Glutamatergic neuron (in vitro differentiated cells): ENCODE measurements at regions not wholly inside any gene's neighbourhood (a gene's known extent, or its start where the extent isn't known, plus 50 kb on each side); places are given as distances from the start of the nearest gene placed in this dataset.

ENCODE experiments used
- DNase-seq: peaks from one replicate; pipeline ENCODE4 v3.0.0; 2022
- H3K27ac Mint-ChIP-seq: one replicate; pipeline ENCODE4 v1.8.0; 2020; ENCODE audit warnings: mild to moderate bottlenecking, mixed read lengths, inconsistent platforms; ENCODE audit not compliant: unreplicated experiment
- H3K27me3 Mint-ChIP-seq: one replicate; pipeline ENCODE4 v1.8.0; 2020; ENCODE audit warnings: mild to moderate bottlenecking, moderate library complexity, mixed read lengths, inconsistent platforms; ENCODE audit not compliant: unreplicated experiment
- H3K36me3 Mint-ChIP-seq: one replicate; pipeline ENCODE4 v1.8.0; 2020; ENCODE audit warnings: mild to moderate bottlenecking, mixed read lengths, inconsistent platforms; ENCODE audit not compliant: unreplicated experiment
- H3K4me1 Mint-ChIP-seq: one replicate; pipeline ENCODE4 v1.8.0; 2020; ENCODE audit warnings: mild to moderate bottlenecking, low read depth, mixed read lengths, inconsistent platforms; ENCODE audit not compliant: unreplicated experiment
- H3K4me3 Mint-ChIP-seq: one replicate; pipeline ENCODE4 v1.8.0; 2020; ENCODE audit warnings: mild to moderate bottlenecking, mixed read lengths, inconsistent platforms; ENCODE audit not compliant: unreplicated experiment
- H3K9me3 Mint-ChIP-seq: one replicate; pipeline ENCODE4 v1.8.0; 2020; ENCODE audit warnings: mild to moderate bottlenecking, moderate library complexity, mixed read lengths, inconsistent platforms; ENCODE audit not compliant: unreplicated experiment
- CTCF ChIP-seq: fragments of 200-600 bp; sonication (generic); IDR thresholded peaks from one replicate; pipeline ENCODE4 v1.5.0; 2021; ENCODE audit not compliant: partially characterized antibody, unreplicated experiment

- H3K4me3 Mint-ChIP-seq, result no peak overlapping the region
- TF ChIP-seq CTCF, result no peak
- H3K36me3 Mint-ChIP-seq, result no peaks in the 10 kb centered on the region
- H3K4me1 Mint-ChIP-seq, result peaks cover 4% of the 10 kb centered on the region
- H3K9me3 Mint-ChIP-seq, result no peaks in the 10 kb centered on the region
- no peak overlapping the region for H3K27ac Mint-ChIP-seq
- DNase-seq, result no peak
- H3K27me3 Mint-ChIP-seq, result peaks cover 3% of the 10 kb centered on the region
Measured at GRCh38 chr1:93753791-93754763, 72.4 kb upstream of the BCAR3 start.

DNA sequence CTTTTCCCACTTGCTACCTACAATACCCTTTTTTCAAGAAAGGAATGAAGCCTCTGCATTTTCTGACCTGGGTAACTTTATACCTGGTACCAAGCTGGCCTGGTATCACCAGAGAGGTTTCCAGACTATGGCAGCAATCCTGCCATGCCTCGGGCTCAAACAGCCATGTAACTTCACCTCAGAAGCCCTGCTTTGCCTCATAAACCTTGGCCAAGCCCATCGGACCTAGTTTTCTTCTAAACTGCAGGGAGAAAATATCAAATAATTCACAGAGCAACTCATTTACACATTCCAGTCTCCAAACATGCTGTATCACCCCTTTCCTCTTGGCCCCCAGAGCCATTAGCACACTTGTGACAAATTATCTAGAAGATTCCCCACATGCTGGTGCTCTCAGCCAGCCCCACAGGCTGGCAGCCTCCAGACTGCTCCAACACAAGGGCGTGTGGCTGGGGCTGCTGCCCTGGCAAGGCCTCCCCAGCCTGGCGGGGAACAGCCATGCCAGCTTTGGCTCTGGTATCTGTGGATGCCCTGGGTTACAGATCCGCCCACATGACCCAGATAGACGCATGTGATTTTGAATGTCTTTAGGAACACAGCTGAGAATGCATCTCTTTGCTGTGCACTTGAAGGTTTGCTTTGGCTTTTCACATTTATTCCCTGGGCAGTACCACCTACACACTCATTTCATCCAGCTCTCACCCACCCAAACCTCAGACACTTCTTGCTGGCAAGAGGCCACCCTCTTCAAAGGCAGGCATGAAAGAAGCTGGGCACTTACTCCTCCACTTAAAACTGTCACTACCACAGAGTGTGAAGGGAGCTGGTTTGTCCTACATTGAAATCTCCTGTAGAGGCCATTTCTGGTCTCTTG is 70.0 kb upstream of the BCAR3 start:
- H3K36me3 Mint-ChIP-seq, result peaks cover 11% of the 10 kb centered on the region
- H3K9me3 Mint-ChIP-seq, result peaks cover 4% of the 10 kb centered on the region
- no peak overlapping the region for H3K4me3 Mint-ChIP-seq
- H3K27ac Mint-ChIP-seq, result no peak overlapping the region
- H3K27me3 Mint-ChIP-seq, result peaks cover 3% of the 10 kb centered on the region
- no peak for TF ChIP-seq CTCF
- no peaks in the 10 kb centered on the region for H3K4me1 Mint-ChIP-seq
- no peak for DNase-seq

- H3K36me3 Mint-ChIP-seq, result peaks cover 14% of the 10 kb centered on the region
- no peak for TF ChIP-seq CTCF
- DNase-seq, result no peak
- no peak overlapping the region for H3K27ac Mint-ChIP-seq
- H3K27me3 Mint-ChIP-seq, result peaks cover 3% of the 10 kb centered on the region
- peaks cover 4% of the 10 kb centered on the region for H3K9me3 Mint-ChIP-seq
- no peak overlapping the region for H3K4me3 Mint-ChIP-seq
- no peaks in the 10 kb centered on the region for H3K4me1 Mint-ChIP-seq
Measured at GRCh38 chr1:93750955-93751354, 69.3 kb upstream of the BCAR3 start.

- H3K27ac Mint-ChIP-seq, result no peak overlapping the region
- H3K4me3 Mint-ChIP-seq, result no peak overlapping the region
- no peak for TF ChIP-seq CTCF
- no peak for DNase-seq
- H3K27me3 Mint-ChIP-seq, result peaks cover 3% of the 10 kb centered on the region
- peaks cover 6% of the 10 kb centered on the region for H3K9me3 Mint-ChIP-seq
- H3K4me1 Mint-ChIP-seq, result no peaks in the 10 kb centered on the region
- H3K36me3 Mint-ChIP-seq, result peaks cover 14% of the 10 kb centered on the region
Measured at GRCh38 chr1:93749894-93750301, 68.3 kb upstream of the BCAR3 start.
